Fibroblast of lung (primary cell): ENCODE measurements at regions not wholly inside any gene's neighbourhood (a gene's known extent, or its start where the extent isn't known, plus 50 kb on each side); places are given as distances from the start of the nearest gene placed in this dataset.

Experiments used
- CTCF ChIP-seq, 2 donors: IDR thresholded peaks in 1 of 2; conservative IDR thresholded peaks in 1 of 2; 1 replicate in 1 of 2; 2 replicates in 1 of 2; pipeline ENCODE4 v1.5.1; 2011 to 2012; ENCODE audit warnings: low read length in 2 of 2, control low read depth in 1 of 2, inconsistent platforms in 1 of 2, low read depth in 1 of 2, mild to moderate bottlenecking in 1 of 2
- EZH2 ChIP-seq: IDR thresholded peaks from 2 replicates; pipeline ENCODE4 v1.5.1; 2012; ENCODE audit warnings: low read length, control low read depth, mild to moderate bottlenecking; ENCODE audit errors: missing control alignments

GRCh38 chr1:81689531-81689941 is 111.2 kb upstream of the ADGRL2 start:
- TF ChIP-seq CTCF (conservative IDR thresholded peaks at IDR 0.05 in 1 of 2, IDR thresholded peaks at IDR 0.05 in 1 of 2; ENCODE audit: low read depth in 1 of 2, low read length in 2 of 2) (no peak), EZH2 (no peak)
